Spleen (tissue), 7 donors: ENCODE measurements at regions not wholly inside any gene's neighbourhood (a gene's known extent, or its start where the extent isn't known, plus 50 kb on each side); places are given as distances from the start of the nearest gene placed in this dataset.

ENCODE experiments used
- CTCF ChIP-seq, 11 experiments: fragments of 200-600 bp in 7 of 11; fragments of 450-650 bp in 4 of 11; sonication (generic) in 4 of 11; IDR thresholded peaks in 8 of 11; conservative IDR thresholded peaks in 3 of 11; 1 replicate in 7 of 11; 2 replicates in 4 of 11; pipeline versions ENCODE4 v1.4.0 to v1.8.0; 2016 to 2021; ENCODE audit warnings: antibody characterized with exemption in 11 of 11, inconsistent platforms in 4 of 11, mild to moderate bottlenecking in 1 of 11
- POLR2AphosphoS5 ChIP-seq, 3 donors: sonication (generic); formaldehyde crosslinking; IDR thresholded peaks; one replicate each; pipeline ENCODE4 v1.5.1; 2017; ENCODE audit warnings: antibody characterized with exemption in 3 of 3
- donor health status: DM: no; HTN: no; CAD: no; lungs with moderate emphysema.
- donor health status: DM: no; HTN: no; CAD: no.
- donor health status: DM: no; HTN: no; CAD: no.

DNA sequence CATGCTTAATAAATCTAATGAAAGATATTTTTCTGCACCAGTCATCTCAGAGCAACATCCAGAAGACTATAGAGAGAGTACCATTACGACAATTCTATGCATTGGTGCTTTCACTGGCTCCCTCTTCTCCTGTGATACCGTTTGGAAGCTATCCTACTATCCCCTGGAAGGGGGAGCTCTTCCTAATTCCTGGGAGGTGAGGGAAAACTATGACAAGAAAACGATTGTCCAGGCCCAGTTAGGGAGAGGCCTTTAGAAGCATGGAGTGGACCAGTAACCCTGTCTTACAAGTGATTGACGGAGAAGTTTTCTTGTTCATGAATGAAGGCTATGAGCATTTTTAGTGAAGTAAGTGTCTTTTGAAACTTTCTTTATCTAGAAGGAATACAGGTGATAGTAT lies 150.2 kb downstream of the TANC2 start:
- TF ChIP-seq CTCF (IDR thresholded peaks at IDR 0.05 in 8 of 11, conservative IDR thresholded peaks at IDR 0.05 in 3 of 11), result no peak
- TF ChIP-seq POLR2AphosphoS5 (IDR thresholded peaks at IDR 0.05), result no peak
